K562 (cell line): ENCODE measurements at regions not wholly inside any gene's neighbourhood (a gene's known extent, or its start where the extent isn't known, plus 50 kb on each side); places are given as distances from the start of the nearest gene placed in this dataset.

Experiments used
- ATAC-seq: fragments of 200-7000 bp; cut with Tn5 transposase; 3 replicates; pipeline ENCODE4 v1.9.1; 2020; ENCODE audit warnings: moderate library complexity
- BruUV-seq: library from RNA; stranded (reverse); fragments of 400-500 nt; replicated peaks from 2 replicates; lab custom pipeline; 2021; lab: Mats Ljungman, UMichigan
- CTCF ChIA-PET: fragments of 300-600 bp; formaldehyde crosslinking; extraction: SDS; loops from one replicate; lab custom pipeline; 2021; ENCODE audit warnings: low intra/inter-chr PET ratio; lab: Yijun Ruan, JAX
- POLR2A ChIA-PET: fragments of 300-600, 350-650 bp; sonication (Branson Sonifier 250); formaldehyde crosslinking; extraction: SDS; loops from one replicate; lab custom pipeline; 2021; ENCODE audit warnings: antibody characterized with exemption, inconsistent platforms; lab: Yijun Ruan, JAX
- DNase-seq, 4 experiments: peaks; one replicate each; pipeline versions ENCODE4 v3.0.0 to v3.0.0-alpha.2; 2011 to 2018; ENCODE audit warnings: low spot score in 3 of 4, mixed read lengths in 3 of 4; ENCODE audit errors: extremely low read depth in 1 of 4
- FAIRE-seq: peaks from 2 replicates; lab custom pipeline; 2011; peaks lifted over from hg19 to GRCh38; lab: Jason Lieb, UNC
- H2AFZ ChIP-seq: 2 replicates; pipeline ENCODE4 v1.6.0; 2011; ENCODE audit warnings: low read depth, low read length, control low read depth, inconsistent platforms
- H3K27ac ChIP-seq: fragments of 200-600 bp; 3 replicates; pipeline ENCODE4 v1.8.0; 2011; ENCODE audit warnings: low read depth, mild to moderate bottlenecking, control low read depth, inconsistent platforms, low read length, moderate library complexity, mixed read lengths; ENCODE audit errors: extremely low read depth
- H3K27me3 ChIP-seq, 2 experiments: fragments of 300-600 bp in 1 of 2; 2 replicates in 1 of 2; 3 replicates in 1 of 2; pipeline versions ENCODE4 v1.6.0 to v1.8.0; 2011; ENCODE audit warnings: inconsistent platforms in 2 of 2, low read length in 2 of 2, mild to moderate bottlenecking in 1 of 2, mixed read lengths in 1 of 2, moderate library complexity in 1 of 2; ENCODE audit not compliant: control insufficient read depth in 2 of 2, insufficient read depth in 2 of 2
- H3K36me3 ChIP-seq: fragments of 300-600 bp; 3 replicates; pipeline ENCODE4 v1.8.0; 2011; ENCODE audit warnings: mild to moderate bottlenecking, low read length, inconsistent platforms; ENCODE audit not compliant: control insufficient read depth, insufficient read depth
- H3K4me1 ChIP-seq, 2 experiments: fragments of 200-600 bp in 1 of 2; replicated peaks in 1 of 2; 2 replicates in 1 of 2; 3 replicates in 1 of 2; pipeline versions ENCODE4 v1.5.1 to v1.8.0; 2011; ENCODE audit warnings: inconsistent platforms in 2 of 2, low read length in 2 of 2, mild to moderate bottlenecking in 1 of 2, mixed read lengths in 1 of 2, moderate library complexity in 1 of 2; ENCODE audit not compliant: control insufficient read depth in 2 of 2, insufficient read depth in 2 of 2
- H3K4me2 ChIP-seq: 2 replicates; pipeline ENCODE4 v1.6.1; 2011; ENCODE audit warnings: low read length, control low read depth, inconsistent platforms, mixed read lengths; ENCODE audit not compliant: insufficient read depth
- H3K4me3 ChIP-seq: fragments of 200-600 bp; sonication (generic), shearing (Covaris generic); 2 replicates; pipeline ENCODE4 v1.5.1; 2016; ENCODE audit warnings: control low read depth, inconsistent platforms
- H3K79me2 ChIP-seq: fragments of 200-600 bp; 3 replicates; pipeline ENCODE4 v1.8.0; 2011; ENCODE audit warnings: low read length, inconsistent platforms; ENCODE audit not compliant: control insufficient read depth, insufficient read depth
- H3K9ac ChIP-seq, 2 experiments: 2 replicates each; pipeline versions ENCODE4 v1.6.0 to v1.6.1; 2011; ENCODE audit warnings: low read depth in 2 of 2, low read length in 2 of 2, control low read depth in 1 of 2, inconsistent platforms in 1 of 2, mild to moderate bottlenecking in 1 of 2, mixed read lengths in 1 of 2; ENCODE audit not compliant: insufficient read depth in 1 of 2
- H3K9me1 ChIP-seq: one replicate; pipeline ENCODE4 v1.6.0; 2011; ENCODE audit warnings: inconsistent platforms, mild to moderate bottlenecking, low read length, moderate library complexity; ENCODE audit not compliant: control insufficient read depth, insufficient read depth
- H3K9me3 ChIP-seq: replicated peaks from 2 replicates; pipeline ENCODE4 v1.5.1; 2011; ENCODE audit warnings: low read depth, low read length, inconsistent platforms; ENCODE audit not compliant: control insufficient read depth, insufficient read depth
- H4K20me1 ChIP-seq: replicated peaks from 2 replicates; pipeline ENCODE4 v1.6.1; 2011; ENCODE audit warnings: low read length, inconsistent platforms, mixed read lengths; ENCODE audit not compliant: control insufficient read depth, insufficient read depth
- ARID1B ChIP-seq: fragments of 450-650 bp; IDR thresholded peaks from 2 replicates; pipeline ENCODE4 v1.6.1; 2016; ENCODE audit warnings: antibody characterized with exemption, mild to moderate bottlenecking, inconsistent platforms
- CCAR2 ChIP-seq: fragments of 200-400 bp; formaldehyde crosslinking; IDR thresholded peaks from 2 replicates; pipeline ENCODE4 v1.6.1; 2017; ENCODE audit warnings: mild to moderate bottlenecking, low read depth, low read length
- CEBPG ChIP-seq, 3 experiments: fragments of 200-800 bp in 1 of 3; sonication (Bioruptor generic) in 1 of 3; sonication (generic) in 1 of 3; formaldehyde crosslinking in 1 of 3; IDR thresholded peaks in 2 of 3; conservative IDR thresholded peaks in 1 of 3; 2 replicates each; pipeline versions ENCODE4 v1.6.1 to v1.8.0; 2016 to 2022; ENCODE audit warnings: missing compliant biosample characterization in 2 of 3, missing genetic modification characterization in 2 of 3, mild to moderate bottlenecking in 1 of 3, missing genetic modification reagents in 1 of 3
- CEBPZ ChIP-seq: fragments of 150-350 bp; IDR thresholded peaks from 2 replicates; pipeline ENCODE4 v1.6.1; 2014; ENCODE audit warnings: low read depth, mild to moderate bottlenecking, low read length, borderline replicate concordance
- NR2C1 ChIP-seq, 2 experiments: fragments of 450-650 bp; IDR thresholded peaks; 2 replicates each; pipeline ENCODE4 v1.6.1; 2017; ENCODE audit warnings: mild to moderate bottlenecking in 2 of 2, antibody characterized with exemption in 1 of 2, inconsistent platforms in 1 of 2, missing compliant biosample characterization in 1 of 2, missing genetic modification characterization in 1 of 2
- SMAD3 ChIP-seq: fragments of 450-650 bp; formaldehyde crosslinking; conservative IDR thresholded peaks from 2 replicates; pipeline ENCODE4 v1.4.0; 2020; ENCODE audit warnings: mild to moderate bottlenecking
- TCFL5 ChIP-seq: fragments of 250-450 bp; sonication (Bioruptor Pico); conservative IDR thresholded peaks from 2 replicates; pipeline ENCODE4 v1.6.1; 2021; ENCODE audit warnings: mild to moderate bottlenecking, moderate library complexity, matching md5 sums
- WGBS: fragments of 100-300 bp; shearing (Covaris generic); methylation state at CpG from one replicate; pipeline ENCODE4 v1.1.6; 2016; ENCODE audit warnings: low coverage, mixed read lengths; ENCODE audit not compliant: insufficient coverage; ENCODE audit errors: missing lambda C conversion rate; 5-methylcytosine and 5-hydroxymethylcytosine counted together
- in situ Hi-C: fragments of 300-500 bp; cut with MboI; formaldehyde crosslinking; loops from 4 replicates; pipeline ENCODE4 v1.15.0; 2018; ENCODE audit warnings: inconsistent platforms, mixed read lengths
- intact Hi-C: fragments of 100-400 bp; cut with micrococcal nuclease; formaldehyde crosslinking; loops from 2 replicates; pipeline ENCODE4 v1.14.2; 2022

- TF ChIP-seq TCFL5 (CRISPR knock-in tag) (no peak), CEBPZ (no peak)
Measured at GRCh38 chr7:25408876-25409275, 180.6 kb upstream of the NPVF start (continued).

GRCh38 chr7:25409897-25410636 lies 181.8 kb upstream of the NPVF start:
- 2% methylated on average over 6 of the region's 6 CpGs for WGBS
- H3K9me3 ChIP-seq = no peaks in the 10 kb centered on the region
- no peak overlapping the region for H3K4me2 ChIP-seq
- TF ChIP-seq NR2C1 (IDR thresholded peaks at IDR 0.05) (no peak), NR2C1 (tag; IDR thresholded peaks at IDR 0.05) (no peak), SMAD3 (CRISPR knock-in tag) (no peak), ARID1B (no peak), CCAR2 (no peak), CEBPG (CRISPR knock-in tag; IDR thresholded peaks at IDR 0.05) (no peak), CEBPG (tag; conservative IDR thresholded peaks at IDR 0.05 in 1 of 2, IDR thresholded peaks at IDR 0.05 in 1 of 2) (no peak)

More at GRCh38 chr7:25409897-25410636, 181.8 kb upstream of the NPVF start:
- peaks cover 3 to 17% of the 10 kb centered on the region in 2 experiments; a peak in 3 of 5 replicates for H3K27me3 ChIP-seq
- no peaks in the 10 kb centered on the region for H4K20me1 ChIP-seq
- H3K36me3 ChIP-seq = no peaks in the 10 kb centered on the region
- POLR2A ChIA-PET = no interaction called here
- no peak overlapping the region for H3K27ac ChIP-seq
- H3K9me1 ChIP-seq = no peaks in the 10 kb centered on the region
- in situ Hi-C loops = no loop called here
- ATAC-seq (no peak), DNase-seq (no peak), FAIRE-seq (no peak)
- no TSS peak for BruUV-seq
- intact Hi-C loops = no loop called here
- no peaks in the 10 kb centered on the region for H3K4me1 ChIP-seq
- H3K9ac ChIP-seq = no peak overlapping the region
- CTCF ChIA-PET = no interaction called here
- H3K4me3 ChIP-seq = no peak overlapping the region
- H2AFZ ChIP-seq = no peak overlapping the region
- H3K79me2 ChIP-seq = no peaks in the 10 kb centered on the region
